ENCODE measurements at regions not wholly inside any gene's neighbourhood (a gene's known extent, or its start where the extent isn't known, plus 50 kb on each side); places are given as distances from the start of the nearest gene placed in this dataset.

GRCh38 chr2:12096051-12096787 is 349.8 kb downstream of the LPIN1 start:
- 77 to 78% methylated on average over 12 of the region's 12 CpGs for WGBS, 2 donors
- Histone ChIP-seq H3K4me1 (no peaks in the 10 kb centered on the region), H3K4me3 (replicated peaks in 1 of 3) (no peak overlapping the region), H3K27me3 (no peaks in the 10 kb centered on the region), H3K9me3 (no peaks in the 10 kb centered on the region), H3K27ac (no peak overlapping the region), H3K36me3 (no peaks in the 10 kb centered on the region)
- DNase-seq = no peak
- TF ChIP-seq POLR2A (IDR thresholded peaks at IDR 0.05) (no peak), CTCF (IDR thresholded peaks at IDR 0.05) (no peak)
- intact Hi-C loops (cut with DNase I) = no loop called here

- intact Hi-C loops (cut with DNase I) = no loop called here
- H3K4me1 ChIP-seq = no peaks in the 10 kb centered on the region
- no peak overlapping the region for H3K27ac ChIP-seq
These were observed 350.5 kb downstream of the LPIN1 start for GRCh38 chr2:12096788-12097449.

GRCh38 chr2:12097859-12098258 is 351.4 kb downstream of the LPIN1 start:
- Histone ChIP-seq H3K4me1 (no peaks in the 10 kb centered on the region), H3K4me3 (replicated peaks in 1 of 3) (no peak overlapping the region), H3K27ac (no peak overlapping the region), H3K9me3 (no peaks in the 10 kb centered on the region), H3K27me3 (no peaks in the 10 kb centered on the region), H3K36me3 (no peaks in the 10 kb centered on the region)
- intact Hi-C loops (cut with DNase I) = no loop called here
- DNase-seq = no peak
- 95 to 96% methylated on average over 7 of the region's 7 CpGs for WGBS, 2 donors
- TF ChIP-seq POLR2A (IDR thresholded peaks at IDR 0.05) = no peak
- TF ChIP-seq CTCF (IDR thresholded peaks at IDR 0.05) = no peak

More at GRCh38 chr2:12096788-12097449, 350.5 kb downstream of the LPIN1 start:
- Histone ChIP-seq H3K4me3 (replicated peaks in 1 of 3) (no peak overlapping the region), H3K36me3 (no peaks in the 10 kb centered on the region), H3K27me3 (no peaks in the 10 kb centered on the region), H3K9me3 (no peaks in the 10 kb centered on the region)
- TF ChIP-seq POLR2A (IDR thresholded peaks at IDR 0.05) (no peak), CTCF (IDR thresholded peaks at IDR 0.05) (no peak)
- no peak for DNase-seq
- WGBS, 2 donors = 69 to 83% methylated on average over 7 of the region's 7 CpGs

GRCh38 chr2:12099374-12099773 is 352.9 kb downstream of the LPIN1 start:
- DNase-seq = no peak
- H3K36me3 ChIP-seq = no peaks in the 10 kb centered on the region
- H3K9me3 ChIP-seq = no peaks in the 10 kb centered on the region
- WGBS, 2 donors = 87 to 97% methylated on average over 3 of the region's 3 CpGs
- H3K4me3 ChIP-seq (replicated peaks in 1 of 3) = no peak overlapping the region
- no peak overlapping the region for H3K27ac ChIP-seq
- no peaks in the 10 kb centered on the region for H3K4me1 ChIP-seq
- H3K27me3 ChIP-seq = no peaks in the 10 kb centered on the region
- TF ChIP-seq POLR2A (IDR thresholded peaks at IDR 0.05) (no peak), CTCF (IDR thresholded peaks at IDR 0.05) (no peak)
- intact Hi-C loops (cut with DNase I) = no loop called here

- intact Hi-C loops (cut with DNase I) = no loop called here
- 97 to 100% methylated on average over 2 of the region's 2 CpGs for WGBS, 2 donors
- Histone ChIP-seq H3K4me1 (no peaks in the 10 kb centered on the region), H3K27ac (no peak overlapping the region), H3K9me3 (no peaks in the 10 kb centered on the region), H3K36me3 (no peaks in the 10 kb centered on the region), H3K27me3 (no peaks in the 10 kb centered on the region), H3K4me3 (replicated peaks in 1 of 3) (no peak overlapping the region)
- DNase-seq = no peak
- TF ChIP-seq CTCF (IDR thresholded peaks at IDR 0.05) (no peak), POLR2A (IDR thresholded peaks at IDR 0.05) (no peak)
These were observed 356.2 kb downstream of the LPIN1 start for GRCh38 chr2:12102679-12103078.
